CD8-positive, alpha-beta memory T cell (primary cell): ENCODE measurements at regions not wholly inside any gene's neighbourhood (a gene's known extent, or its start where the extent isn't known, plus 50 kb on each side); places are given as distances from the start of the nearest gene placed in this dataset.

Experiments used
- CTCF ChIA-PET: fragments of 350-600 bp; sonication (Branson Sonifier 250); formaldehyde crosslinking; loops from one replicate; lab custom pipeline; 2021; ENCODE audit warnings: antibody characterized with exemption; lab: Charles Lee
- POLR2A ChIA-PET: fragments of 350-600 bp; sonication (Branson Sonifier 250); formaldehyde crosslinking; loops from one replicate; lab custom pipeline; 2021; ENCODE audit warnings: antibody characterized with exemption; lab: Charles Lee
- DNase-seq, 5 donors: peaks; one replicate each; pipeline versions ENCODE4 v3.0.0 to v3.0.0-alpha.2; 2020 to 2022; ENCODE audit warnings: mixed read lengths in 1 of 5
- H3K27ac ChIP-seq: one replicate; pipeline ENCODE4 v1.7.0; 2013; ENCODE audit warnings: low read depth, mild to moderate bottlenecking, low read length, moderate library complexity
- H3K27me3 ChIP-seq: 2 replicates; pipeline ENCODE4 v1.7.0; 2013; ENCODE audit warnings: low read length, mild to moderate bottlenecking; ENCODE audit not compliant: insufficient read depth, poor library complexity, severe bottlenecking
- H3K36me3 ChIP-seq: 2 replicates; pipeline ENCODE4 v1.7.0; 2013; ENCODE audit warnings: mild to moderate bottlenecking, low read length, moderate library complexity; ENCODE audit not compliant: insufficient read depth
- H3K4me1 ChIP-seq: 2 replicates; pipeline ENCODE4 v1.7.0; 2013; ENCODE audit warnings: mild to moderate bottlenecking, low read length, moderate library complexity; ENCODE audit not compliant: insufficient read depth
- H3K4me3 ChIP-seq: 2 replicates; pipeline ENCODE4 v1.7.0; 2013; ENCODE audit warnings: mild to moderate bottlenecking, low read length
- H3K9me3 ChIP-seq: 2 replicates; pipeline ENCODE4 v1.7.0; 2013; ENCODE audit warnings: mild to moderate bottlenecking, low read length
- H3K27ac Mint-ChIP-seq, 8 donors: one replicate each; pipeline ENCODE4 v1.8.0; 2020 to 2021; ENCODE audit warnings: mixed read lengths in 8 of 8, mild to moderate bottlenecking in 6 of 8, inconsistent platforms in 3 of 8, moderate library complexity in 3 of 8
- H3K27me3 Mint-ChIP-seq, 2 donors: one replicate each; pipeline ENCODE4 v1.8.0; 2020 to 2021; ENCODE audit warnings: mixed read lengths in 2 of 2, mild to moderate bottlenecking in 1 of 2, moderate library complexity in 1 of 2
- H3K36me3 Mint-ChIP-seq, 3 donors: one replicate each; pipeline ENCODE4 v1.8.0; 2020 to 2021; ENCODE audit warnings: mixed read lengths in 3 of 3, inconsistent platforms in 1 of 3, mild to moderate bottlenecking in 1 of 3
- H3K4me1 Mint-ChIP-seq, 3 donors: one replicate each; pipeline ENCODE4 v1.8.0; 2020 to 2021; ENCODE audit warnings: mixed read lengths in 3 of 3, inconsistent platforms in 1 of 3, mild to moderate bottlenecking in 1 of 3
- H3K4me3 Mint-ChIP-seq, 7 donors: one replicate each; pipeline ENCODE4 v1.8.0; 2020 to 2021; ENCODE audit warnings: mixed read lengths in 7 of 7, mild to moderate bottlenecking in 6 of 7, moderate library complexity in 4 of 7, inconsistent platforms in 2 of 7
- H3K9me3 Mint-ChIP-seq, 5 donors: one replicate each; pipeline ENCODE4 v1.8.0; 2020 to 2022; ENCODE audit warnings: mixed read lengths in 5 of 5, mild to moderate bottlenecking in 3 of 5, moderate library complexity in 2 of 5, inconsistent platforms in 1 of 5

DNA sequence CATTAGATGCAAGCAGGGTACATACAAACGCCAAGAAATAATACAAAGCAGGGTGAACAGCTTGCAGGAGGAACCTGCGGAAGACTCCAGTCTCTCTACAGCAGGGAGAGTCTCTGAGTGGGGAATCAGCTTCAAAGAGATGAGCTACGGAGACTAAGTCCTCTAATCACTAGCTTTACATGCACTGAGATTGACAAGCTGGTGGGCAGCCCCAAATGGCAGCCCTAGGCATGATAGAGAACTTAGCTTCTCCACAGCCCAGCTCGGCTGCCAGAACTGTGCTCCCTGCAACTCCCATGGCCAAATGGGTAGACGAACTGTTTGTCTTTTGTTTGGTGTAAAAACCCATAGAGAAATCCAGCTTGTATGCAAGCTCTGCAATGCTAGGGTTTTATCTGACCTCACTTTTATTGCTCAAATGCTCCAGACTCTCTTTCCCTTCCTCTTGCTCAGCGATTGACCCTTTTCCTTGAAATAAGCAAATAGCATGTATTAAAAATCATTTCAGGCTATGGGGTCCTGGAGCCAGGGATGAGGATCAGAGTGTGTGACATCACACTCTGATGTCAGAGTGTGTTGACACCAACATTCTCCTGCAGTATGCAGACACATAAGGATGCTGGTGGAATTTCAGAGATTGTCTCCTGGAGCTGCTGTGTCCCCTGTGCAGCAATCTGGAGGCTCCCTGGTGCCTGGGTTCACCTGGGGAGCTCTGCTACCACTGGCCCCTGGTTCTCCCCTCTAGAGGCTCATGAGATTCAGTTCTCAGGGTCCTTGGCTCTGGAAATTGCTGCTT lies 238.5 kb downstream of the TTLL7 start:
- Histone ChIP-seq H3K9me3 (no peaks in the 10 kb centered on the region), H3K36me3 (no peaks in the 10 kb centered on the region), H3K4me3 (no peak overlapping the region), H3K4me1 (no peaks in the 10 kb centered on the region), H3K27ac (no peak overlapping the region), H3K27me3 (no peaks in the 10 kb centered on the region)
- Mint-ChIP-seq H3K36me3 (no peaks in the 10 kb centered on the region), H3K27me3 (peaks cover 0 to 7% of the 10 kb centered on the region in 2 donors), H3K4me3 (no peak overlapping the region), H3K4me1 (no peaks in the 10 kb centered on the region), H3K9me3 (no peaks in the 10 kb centered on the region), H3K27ac (no peak overlapping the region)
- ChIA-PET CTCF (no interaction called here), POLR2A (no interaction called here)
- DNase-seq, result no peak

DNA sequence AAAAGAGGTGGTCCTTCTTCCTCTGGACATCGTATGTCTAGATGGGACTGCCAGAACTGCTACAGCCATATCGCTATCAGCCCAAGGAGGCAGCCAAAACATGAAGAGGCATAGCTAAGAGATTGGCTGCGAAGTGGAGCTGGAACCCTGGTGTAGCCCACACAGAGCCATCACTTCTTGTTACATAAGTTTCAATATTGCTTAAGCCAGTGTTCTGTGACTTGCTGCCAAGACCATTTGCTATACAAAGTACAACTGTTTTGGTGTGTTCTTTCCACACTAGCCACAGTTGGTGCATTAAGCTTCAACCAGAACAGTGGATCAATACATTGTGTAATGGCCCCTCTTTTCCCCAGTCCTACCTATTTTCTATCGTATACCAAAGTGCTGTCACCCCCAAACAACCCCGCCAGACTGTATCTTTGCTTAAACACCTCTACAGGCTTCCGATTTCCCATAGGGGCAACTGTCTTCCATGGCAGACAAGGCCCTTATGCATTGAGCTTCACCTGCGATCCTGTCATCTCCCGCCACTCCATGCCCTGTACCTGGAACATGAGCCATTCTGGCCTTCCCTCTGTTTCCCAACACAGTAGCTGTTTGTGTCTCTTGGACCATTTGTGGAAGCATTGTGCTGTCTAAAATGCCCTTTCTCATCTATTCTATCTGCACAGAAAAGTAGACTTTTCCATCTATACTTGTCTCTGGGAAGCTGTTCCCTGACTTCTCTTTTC lies 241.8 kb downstream of the TTLL7 start:
- Histone ChIP-seq H3K9me3 (no peaks in the 10 kb centered on the region), H3K4me1 (no peaks in the 10 kb centered on the region)
- POLR2A ChIA-PET, result no interaction called here

DNA sequence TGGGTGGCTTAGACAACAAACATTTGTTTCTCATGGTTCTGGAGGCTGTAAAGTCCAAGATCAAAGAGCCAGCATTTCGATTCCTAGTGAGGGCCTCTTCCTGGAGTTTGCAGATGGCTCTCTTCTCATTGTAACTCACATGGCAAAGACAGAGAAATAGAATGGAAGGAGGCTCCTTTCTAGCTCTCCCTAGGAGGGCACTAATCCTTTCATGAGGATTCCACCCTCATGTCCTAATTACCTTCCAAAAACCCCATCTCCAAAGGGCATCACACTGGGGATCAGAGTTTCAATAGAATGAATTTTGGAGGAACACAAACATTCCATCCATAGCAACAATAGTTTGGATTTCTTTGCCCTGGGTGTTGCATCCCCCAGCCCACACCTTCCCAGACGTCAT lies 247.3 kb downstream of the TTLL7 start:
- Mint-ChIP-seq H3K4me1 (no peaks in the 10 kb centered on the region), H3K4me3 (no peak overlapping the region), H3K36me3 (no peaks in the 10 kb centered on the region), H3K27me3 (no peaks in the 10 kb centered on the region), H3K27ac (no peak overlapping the region), H3K9me3 (no peaks in the 10 kb centered on the region)
- no peaks in the 10 kb centered on the region for H3K27me3 ChIP-seq
- no peak for DNase-seq
- H3K9me3 ChIP-seq, result no peaks in the 10 kb centered on the region
- H3K4me3 ChIP-seq, result no peak overlapping the region
- no peak overlapping the region for H3K27ac ChIP-seq
- ChIA-PET POLR2A (no interaction called here), CTCF (no interaction called here)
- H3K4me1 ChIP-seq, result no peaks in the 10 kb centered on the region
- no peaks in the 10 kb centered on the region for H3K36me3 ChIP-seq

More for the DNA sequence above, 241.8 kb downstream of the TTLL7 start:
- Histone ChIP-seq H3K4me3 (no peak overlapping the region), H3K36me3 (no peaks in the 10 kb centered on the region), H3K27ac (no peak overlapping the region), H3K27me3 (no peaks in the 10 kb centered on the region)
- H3K9me3 Mint-ChIP-seq, result no peaks in the 10 kb centered on the region
- H3K36me3 Mint-ChIP-seq, result no peaks in the 10 kb centered on the region
- no peaks in the 10 kb centered on the region for H3K4me1 Mint-ChIP-seq
- H3K27ac Mint-ChIP-seq, result no peak overlapping the region
- H3K4me3 Mint-ChIP-seq, result no peak overlapping the region
- CTCF ChIA-PET, result no interaction called here
- peaks cover 0 to 4% of the 10 kb centered on the region in 2 donors for H3K27me3 Mint-ChIP-seq
- no peak for DNase-seq

DNA sequence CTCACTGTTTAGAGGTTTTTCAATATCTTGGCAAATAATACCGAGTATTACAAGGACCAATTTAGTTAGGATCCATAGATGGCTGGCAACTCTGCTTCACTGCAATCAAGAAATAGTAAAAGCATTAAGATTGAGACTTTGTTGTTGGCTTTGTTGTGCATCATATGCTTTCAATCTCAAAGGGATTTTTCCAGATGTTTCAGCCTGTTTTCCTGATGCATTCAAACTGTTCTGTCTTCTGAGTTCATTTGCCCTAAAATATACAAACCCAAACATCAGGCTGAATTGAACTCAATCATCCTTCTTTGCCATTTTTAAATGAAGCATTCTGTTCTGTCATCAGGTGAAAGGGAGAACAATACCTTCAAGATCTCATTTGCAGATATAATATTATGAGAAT lies 248.7 kb downstream of the TTLL7 start:
- H3K27me3 Mint-ChIP-seq, result no peaks in the 10 kb centered on the region
- ChIA-PET POLR2A (no interaction called here), CTCF (no interaction called here)

DNA sequence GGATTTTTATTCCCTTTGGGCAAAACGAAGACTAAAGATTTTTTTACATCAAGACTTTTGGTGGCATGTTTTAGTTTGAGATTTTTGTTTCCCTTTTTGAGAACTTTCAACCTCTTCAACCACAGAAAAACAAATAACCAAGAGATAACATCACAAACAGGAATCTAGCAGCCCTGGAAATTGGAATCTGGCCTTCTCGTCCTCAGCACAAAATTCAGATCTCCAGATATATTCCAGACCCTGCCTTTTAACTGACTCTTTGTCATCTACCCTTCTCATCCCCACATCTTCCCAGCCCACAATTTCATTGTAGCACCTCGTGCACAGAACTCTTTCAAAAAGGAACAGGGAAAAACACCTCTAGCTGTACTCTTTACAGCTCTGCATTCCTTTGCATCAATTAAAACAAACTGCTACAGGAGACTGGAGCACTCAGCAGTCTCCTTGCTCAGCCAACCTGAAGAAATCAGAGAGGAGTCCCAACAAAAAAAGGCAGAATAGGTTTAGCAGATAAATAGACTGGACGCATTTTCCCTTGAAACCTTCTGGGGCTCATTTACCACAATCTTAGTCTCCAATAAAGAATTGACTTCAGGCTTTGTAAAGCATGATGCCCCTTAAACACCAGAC lies 251.0 kb downstream of the TTLL7 start:
- no peak overlapping the region for H3K27ac Mint-ChIP-seq
- no peaks in the 10 kb centered on the region for H3K4me1 ChIP-seq
- H3K9me3 ChIP-seq, result no peaks in the 10 kb centered on the region
- H3K36me3 ChIP-seq, result no peaks in the 10 kb centered on the region
- CTCF ChIA-PET, result no interaction called here
- H3K4me1 Mint-ChIP-seq, result no peaks in the 10 kb centered on the region
- no peaks in the 10 kb centered on the region for H3K36me3 Mint-ChIP-seq
- H3K4me3 Mint-ChIP-seq, result no peak overlapping the region
- H3K27me3 Mint-ChIP-seq, result no peaks in the 10 kb centered on the region
- no peaks in the 10 kb centered on the region for H3K9me3 Mint-ChIP-seq
- POLR2A ChIA-PET, result no interaction called here
- H3K27ac ChIP-seq, result no peak overlapping the region
- no peaks in the 10 kb centered on the region for H3K27me3 ChIP-seq
- DNase-seq, result no peak
- no peak overlapping the region for H3K4me3 ChIP-seq

More for the DNA sequence above, 248.7 kb downstream of the TTLL7 start:
- Mint-ChIP-seq H3K36me3 (no peaks in the 10 kb centered on the region), H3K4me1 (no peaks in the 10 kb centered on the region), H3K9me3 (no peaks in the 10 kb centered on the region), H3K4me3 (no peak overlapping the region), H3K27ac (no peak overlapping the region)
- Histone ChIP-seq H3K9me3 (no peaks in the 10 kb centered on the region), H3K4me1 (no peaks in the 10 kb centered on the region), H3K4me3 (no peak overlapping the region), H3K36me3 (no peaks in the 10 kb centered on the region), H3K27me3 (no peaks in the 10 kb centered on the region), H3K27ac (no peak overlapping the region)
- DNase-seq, result no peak

DNA sequence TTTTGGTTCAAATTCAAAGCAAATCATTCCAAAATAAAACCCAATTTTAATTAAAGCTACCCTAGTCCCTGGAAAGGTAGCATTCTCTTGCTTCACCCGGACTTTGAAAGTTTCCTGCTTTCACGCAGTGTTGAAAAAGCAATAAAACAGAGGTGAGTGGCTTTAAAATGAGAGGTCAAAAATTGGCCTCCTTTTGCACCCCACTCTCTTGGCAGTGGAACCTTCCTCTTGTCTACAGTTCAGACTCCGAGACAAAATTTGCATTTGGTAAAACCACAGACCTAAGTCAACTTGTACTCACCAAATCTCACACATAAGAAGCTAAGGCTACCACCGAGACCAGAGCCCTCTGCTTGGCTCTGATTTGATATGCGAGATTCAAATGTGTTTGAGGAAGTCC lies 252.7 kb downstream of the TTLL7 start:
- Mint-ChIP-seq H3K4me3 (no peak overlapping the region), H3K27me3 (peaks cover 0 to 3% of the 10 kb centered on the region in 2 donors), H3K4me1 (no peaks in the 10 kb centered on the region), H3K27ac (no peak overlapping the region), H3K36me3 (no peaks in the 10 kb centered on the region), H3K9me3 (peaks cover 0 to 2% (median 0%) of the 10 kb centered on the region in 5 donors)
- H3K27ac ChIP-seq, result no peak overlapping the region
- CTCF ChIA-PET, result interaction anchor here (0.6 kb wide), 1 partner anchor 23 kb away, joined by 3 read pairs; no protein-coding TSS in a partner anchor
- DNase-seq, result no peak
- no peaks in the 10 kb centered on the region for H3K27me3 ChIP-seq
- POLR2A ChIA-PET, result no interaction called here
- no peaks in the 10 kb centered on the region for H3K36me3 ChIP-seq
- no peaks in the 10 kb centered on the region for H3K9me3 ChIP-seq
- H3K4me3 ChIP-seq, result no peak overlapping the region
- H3K4me1 ChIP-seq, result no peaks in the 10 kb centered on the region

DNA sequence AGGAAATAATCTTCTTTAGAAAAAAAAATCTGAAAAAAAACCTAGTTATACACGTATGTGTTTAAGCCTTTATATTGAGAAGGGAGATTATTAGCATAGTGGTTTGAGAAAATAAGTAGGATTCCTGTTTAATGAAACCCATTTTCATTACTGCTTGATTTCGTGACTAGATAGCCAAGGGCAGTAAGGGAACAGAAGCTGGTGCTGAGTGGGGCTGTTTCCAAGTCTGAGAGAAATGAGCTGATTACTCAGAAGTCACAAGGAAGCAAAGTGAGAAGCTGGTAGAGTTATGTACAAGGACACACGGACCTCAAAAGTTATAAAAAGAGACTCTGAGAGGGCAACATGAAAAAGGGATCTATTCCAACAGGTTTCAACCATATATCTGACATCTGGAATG lies 256.5 kb downstream of the TTLL7 start:
- Mint-ChIP-seq H3K9me3 (peaks cover 0 to 2% (median 0%) of the 10 kb centered on the region in 5 donors), H3K4me1 (no peaks in the 10 kb centered on the region), H3K27ac (no peak overlapping the region), H3K4me3 (no peak overlapping the region), H3K36me3 (no peaks in the 10 kb centered on the region), H3K27me3 (peaks cover 0 to 3% of the 10 kb centered on the region in 2 donors)
- no peaks in the 10 kb centered on the region for H3K27me3 ChIP-seq
- ChIA-PET POLR2A (no interaction called here), CTCF (no interaction called here)
- no peak for DNase-seq
- no peaks in the 10 kb centered on the region for H3K36me3 ChIP-seq
- H3K4me3 ChIP-seq, result no peak overlapping the region
- no peaks in the 10 kb centered on the region for H3K9me3 ChIP-seq
- H3K4me1 ChIP-seq, result no peaks in the 10 kb centered on the region
- H3K27ac ChIP-seq, result no peak overlapping the region

DNA sequence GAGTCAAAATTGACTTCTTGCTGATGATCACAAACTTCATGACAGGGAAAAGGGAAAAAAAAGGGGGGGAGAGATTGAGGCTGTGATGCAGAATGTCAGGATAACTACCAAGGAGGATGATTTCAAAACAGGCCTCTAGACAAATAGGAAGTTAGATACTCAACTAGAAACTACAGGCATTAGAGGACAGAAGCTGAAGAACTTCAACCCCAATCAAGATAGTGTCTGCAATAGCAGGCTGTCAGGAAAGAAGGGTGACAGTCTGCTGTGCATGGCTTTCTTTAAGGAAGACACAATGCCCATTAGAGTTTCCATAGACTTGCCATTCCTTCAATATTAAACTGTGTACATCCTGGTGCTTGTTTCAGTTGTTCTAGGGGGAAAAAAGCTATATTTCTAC lies 257.2 kb downstream of the TTLL7 start:
- H3K4me1 ChIP-seq, result no peaks in the 10 kb centered on the region
- no peak overlapping the region for H3K27ac ChIP-seq
- Mint-ChIP-seq H3K27ac (no peak overlapping the region), H3K9me3 (peaks cover 0 to 2% (median 0%) of the 10 kb centered on the region in 5 donors), H3K36me3 (no peaks in the 10 kb centered on the region), H3K4me3 (no peak overlapping the region), H3K4me1 (no peaks in the 10 kb centered on the region), H3K27me3 (peaks cover 0 to 3% of the 10 kb centered on the region in 2 donors)
- CTCF ChIA-PET, result no interaction called here
- H3K27me3 ChIP-seq, result no peaks in the 10 kb centered on the region
- no peaks in the 10 kb centered on the region for H3K36me3 ChIP-seq
- no peak for DNase-seq
- POLR2A ChIA-PET, result no interaction called here
- no peak overlapping the region for H3K4me3 ChIP-seq
- H3K9me3 ChIP-seq, result no peaks in the 10 kb centered on the region
